GM18519 (cell line): ENCODE measurements at regions not wholly inside any gene's neighbourhood (a gene's known extent, or its start where the extent isn't known, plus 50 kb on each side); places are given as distances from the start of the nearest gene placed in this dataset.

Experiments
- ATAC-seq: cut with Tn5 transposase; IDR thresholded peaks from one replicate; pipeline ENCODE4 v1.9.1; 2021; ENCODE audit warnings: mild to moderate bottlenecking, moderate library complexity; ENCODE audit not compliant: unreplicated experiment, low FRiP score

DNA sequence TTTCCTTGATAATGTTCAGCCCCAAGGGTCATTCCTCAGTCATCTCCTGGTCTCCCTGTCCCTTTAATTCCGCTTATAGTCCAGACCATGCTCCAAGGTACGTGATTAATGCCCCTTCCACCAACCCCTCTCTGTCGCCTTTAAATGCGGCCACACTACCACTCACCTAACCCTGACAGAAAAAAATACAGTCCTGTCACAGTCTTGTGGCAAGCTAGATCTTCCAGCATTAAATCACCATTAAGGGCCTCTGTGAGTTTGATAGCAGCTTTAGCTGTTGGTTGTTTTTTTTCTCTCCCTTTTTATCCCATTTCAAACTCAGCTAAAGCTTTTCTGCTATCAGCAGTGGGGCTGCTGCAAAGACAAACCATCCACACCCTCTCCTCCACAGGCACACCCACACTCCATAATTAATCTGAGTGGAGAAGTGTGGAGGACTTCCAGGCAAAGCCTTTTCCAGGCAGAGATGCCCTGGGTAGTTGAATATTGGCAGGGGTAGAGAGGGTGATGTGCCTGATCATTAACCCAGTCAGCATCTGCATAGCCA, 522.7 kb upstream of the CLINT1 start:
- ATAC-seq: no peak

DNA sequence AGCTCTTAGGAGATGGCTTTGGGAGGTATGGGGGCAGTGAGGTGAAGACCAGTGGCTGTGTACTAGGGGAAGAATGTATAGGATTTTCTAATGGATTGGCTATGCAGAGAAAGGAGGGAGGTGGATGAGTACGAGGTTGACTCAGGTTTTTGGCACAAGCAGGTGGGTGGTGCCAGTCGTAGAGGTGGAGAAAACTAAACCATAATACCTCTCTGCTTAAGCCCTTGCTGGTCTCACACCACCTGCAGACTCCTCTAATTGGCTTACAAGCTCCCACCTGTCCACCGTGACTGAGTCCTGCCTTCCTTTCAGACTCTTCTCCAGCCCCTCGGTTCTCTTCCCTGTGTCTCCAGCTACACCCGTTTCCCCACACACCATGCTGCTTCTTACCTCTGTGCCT, 521.7 kb upstream of the CLINT1 start:
- no peak for ATAC-seq

DNA sequence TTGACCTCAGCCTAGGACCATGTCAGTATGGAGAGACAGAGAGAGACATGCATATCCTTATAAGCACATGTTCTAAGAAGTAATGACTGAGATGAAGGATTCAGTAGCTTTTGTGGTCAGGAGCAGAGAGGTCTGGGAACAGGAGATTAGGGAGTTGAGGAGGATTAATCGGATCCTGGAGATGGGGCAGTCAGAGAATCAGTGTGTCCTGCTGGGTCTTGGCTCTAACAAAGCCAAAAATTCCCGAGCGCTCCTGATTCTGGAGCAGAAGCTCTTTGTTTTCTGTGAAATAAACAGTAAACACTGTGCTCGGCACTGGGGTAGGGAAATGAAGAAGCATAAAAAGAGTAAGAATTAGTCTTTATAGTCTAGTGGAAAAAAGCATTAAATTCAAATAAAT, 520.0 kb upstream of the CLINT1 start:
- no peak for ATAC-seq

DNA sequence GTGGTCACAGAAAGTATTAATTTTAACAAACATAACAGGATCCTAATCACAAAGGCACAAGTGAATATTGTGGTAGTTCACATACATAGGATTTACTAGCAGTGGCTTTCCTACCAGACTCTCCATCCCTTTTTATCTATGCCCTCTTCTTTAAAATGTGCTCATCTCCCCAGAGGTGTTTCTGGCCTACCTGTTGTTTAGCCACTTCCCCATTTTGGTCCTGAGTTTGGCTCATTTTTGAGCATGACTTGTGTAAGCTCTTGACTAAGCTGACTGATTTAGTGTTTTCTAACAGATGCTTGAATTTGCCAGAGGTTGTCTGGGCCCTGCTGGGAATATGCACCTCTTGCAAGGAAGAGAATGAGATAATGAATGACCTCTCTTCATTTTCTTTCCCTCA, 517.7 kb upstream of the CLINT1 start:
- ATAC-seq: no peak

DNA sequence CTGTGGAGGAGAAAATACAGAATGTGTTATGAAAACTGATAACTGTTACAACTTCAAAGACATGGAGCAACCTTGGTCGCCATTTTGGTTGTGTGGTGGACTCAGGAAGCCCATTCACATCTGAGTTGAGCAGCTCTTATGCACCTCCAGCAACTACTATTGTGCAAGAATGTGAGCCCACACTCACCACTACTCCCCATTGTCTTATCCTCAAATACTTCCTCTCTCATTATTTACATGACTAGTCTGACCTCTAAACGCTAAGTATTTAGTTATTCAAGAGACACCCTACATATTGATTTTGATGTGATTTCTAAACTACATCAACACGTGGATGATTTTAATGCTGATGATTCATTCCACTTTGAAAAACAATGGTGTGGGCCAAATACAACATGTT, 516.6 kb upstream of the CLINT1 start:
- ATAC-seq: no peak

DNA sequence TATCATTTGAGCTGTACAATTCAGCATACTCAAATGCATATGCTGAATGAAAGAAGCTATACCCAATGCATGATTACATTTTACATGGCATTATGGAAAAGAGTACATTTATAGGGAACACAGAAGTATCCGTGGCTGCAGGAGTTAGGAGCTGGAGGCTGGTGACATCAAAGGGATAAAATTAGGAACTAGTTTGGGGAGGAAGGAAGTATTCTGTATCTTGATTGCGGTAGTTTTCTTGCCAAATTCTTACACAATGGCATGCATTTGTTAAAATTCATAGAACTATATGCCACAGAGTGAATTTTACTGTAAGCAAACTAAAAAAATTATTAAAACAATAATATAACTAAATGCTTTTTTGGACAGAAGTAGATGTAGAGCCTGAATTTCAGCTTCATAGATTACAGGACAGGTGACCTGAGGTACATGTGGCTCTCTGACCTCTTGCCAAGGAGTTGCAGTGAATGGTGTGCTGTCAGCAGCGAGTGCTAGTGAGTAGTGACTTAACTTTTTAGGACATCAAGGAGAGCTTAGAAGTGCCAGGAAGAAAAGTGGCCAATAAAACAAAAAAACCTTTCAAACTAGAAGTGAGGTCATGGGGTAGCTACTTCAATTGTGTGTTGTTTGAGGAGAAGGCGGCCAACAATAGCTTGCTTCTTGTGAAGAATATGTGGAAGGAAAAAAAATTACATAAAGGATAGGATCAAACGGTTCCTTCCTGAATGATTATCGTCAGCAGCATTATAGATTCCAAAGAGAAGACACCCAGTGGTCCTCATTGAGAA, 514.9 kb upstream of the CLINT1 start:
- no peak for ATAC-seq

DNA sequence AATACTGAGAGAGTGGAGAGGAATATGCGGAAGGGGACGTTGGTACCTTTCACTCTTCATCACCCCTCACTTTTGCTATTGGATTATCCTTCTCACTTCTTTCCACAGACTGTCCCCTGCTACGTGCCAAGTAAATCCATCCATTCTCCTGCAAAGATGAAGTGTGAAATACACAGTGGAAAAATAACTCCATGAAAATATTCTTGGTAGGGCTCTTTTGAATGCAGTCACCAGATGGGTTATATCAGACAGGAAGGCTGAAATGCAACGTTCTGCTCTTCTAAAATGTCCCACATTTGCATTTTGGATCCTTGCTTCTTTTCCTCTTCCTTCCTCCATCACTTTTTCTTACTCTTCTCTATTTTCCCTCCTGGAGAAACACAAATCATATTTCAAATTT, 510.3 kb upstream of the CLINT1 start:
- ATAC-seq: no peak

DNA sequence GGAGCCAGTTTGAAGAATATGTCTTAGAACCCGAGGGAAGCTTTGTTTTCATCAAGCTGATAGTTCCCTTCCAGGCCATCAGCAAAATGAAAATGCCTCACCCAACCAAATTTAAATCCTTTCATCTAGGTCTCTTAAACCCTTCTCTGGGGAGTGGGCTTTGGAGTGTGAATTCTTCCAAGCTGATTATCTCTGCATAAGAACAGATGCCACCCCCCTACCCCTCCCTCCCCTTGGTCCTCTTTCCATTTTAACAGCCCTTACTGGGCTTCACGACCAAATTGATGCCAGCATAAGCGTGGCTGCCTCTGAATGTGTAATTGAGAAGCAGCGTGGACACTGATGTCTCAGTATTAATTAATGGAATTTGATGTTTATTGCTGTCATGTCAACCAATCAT, 509.7 kb upstream of the CLINT1 start:
- no peak for ATAC-seq

DNA sequence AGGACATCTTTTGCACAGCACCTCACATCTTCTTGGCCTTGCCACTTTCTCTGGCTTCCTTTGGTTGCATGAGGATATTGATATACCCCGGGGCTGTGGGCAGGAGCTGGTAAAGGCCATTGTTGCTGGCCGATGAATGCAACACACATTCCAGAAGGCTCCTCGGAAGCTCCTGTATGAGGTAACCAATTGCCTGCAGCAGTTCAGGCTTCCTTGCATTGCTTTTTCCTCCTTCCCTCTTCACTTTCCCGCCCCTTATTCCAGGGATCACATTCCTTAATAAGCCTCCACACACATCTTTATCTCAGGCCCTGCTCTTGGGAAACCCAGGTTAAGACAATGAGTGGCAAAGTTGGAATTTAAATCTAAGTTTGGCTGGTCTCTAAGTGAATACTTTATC, 505.4 kb upstream of the CLINT1 start:
- no peak for ATAC-seq

DNA sequence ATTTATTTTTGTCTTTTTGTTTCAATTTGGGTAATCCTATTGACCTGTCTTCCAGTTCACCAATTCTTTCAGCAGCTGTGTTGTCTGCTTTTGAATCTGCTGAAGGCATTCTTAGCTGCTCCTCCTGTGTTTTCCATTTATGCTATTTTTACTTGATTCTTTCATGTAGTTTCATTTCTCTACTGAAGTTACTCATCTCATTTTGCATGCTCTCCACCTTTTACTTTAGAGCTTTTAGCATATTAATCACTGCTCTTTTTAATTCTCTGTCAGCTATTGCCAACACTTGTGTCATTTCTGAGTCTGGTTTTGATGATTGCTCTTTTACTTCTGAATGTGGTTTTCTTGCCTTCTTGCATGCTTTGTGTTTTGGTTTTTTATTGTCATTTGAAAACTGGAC, 496.0 kb upstream of the CLINT1 start:
- no peak for ATAC-seq

DNA sequence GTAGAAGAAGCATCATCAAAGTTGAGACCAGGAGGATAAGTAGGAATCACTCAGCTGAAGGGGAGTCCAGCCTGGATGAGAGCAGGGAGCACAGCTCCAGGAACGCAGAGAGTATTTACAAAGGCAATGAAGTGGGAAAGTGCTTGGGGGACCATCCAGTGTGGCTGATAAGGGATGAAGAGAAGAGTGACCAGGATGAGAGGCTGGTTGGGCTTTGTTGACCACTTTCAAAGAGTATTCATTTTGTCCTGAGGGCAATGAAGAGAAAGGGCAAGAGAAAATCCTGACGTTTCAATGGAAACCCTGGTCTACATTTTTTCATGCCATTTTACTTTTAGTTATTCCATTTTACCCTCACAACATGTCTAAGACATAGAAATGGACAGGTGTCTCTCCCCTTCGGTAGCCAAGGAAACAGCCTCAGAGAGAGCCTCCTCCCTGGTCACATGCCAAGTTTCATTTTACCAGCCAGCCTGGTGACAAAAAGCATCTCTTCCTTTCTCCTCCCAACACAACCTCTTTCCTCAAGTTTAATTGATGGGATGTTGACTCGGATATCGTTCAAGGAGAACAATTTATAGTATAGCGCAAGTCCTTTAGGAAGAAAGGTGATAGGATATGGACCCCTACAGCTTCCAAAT, 492.7 kb upstream of the CLINT1 start:
- ATAC-seq: no peak

DNA sequence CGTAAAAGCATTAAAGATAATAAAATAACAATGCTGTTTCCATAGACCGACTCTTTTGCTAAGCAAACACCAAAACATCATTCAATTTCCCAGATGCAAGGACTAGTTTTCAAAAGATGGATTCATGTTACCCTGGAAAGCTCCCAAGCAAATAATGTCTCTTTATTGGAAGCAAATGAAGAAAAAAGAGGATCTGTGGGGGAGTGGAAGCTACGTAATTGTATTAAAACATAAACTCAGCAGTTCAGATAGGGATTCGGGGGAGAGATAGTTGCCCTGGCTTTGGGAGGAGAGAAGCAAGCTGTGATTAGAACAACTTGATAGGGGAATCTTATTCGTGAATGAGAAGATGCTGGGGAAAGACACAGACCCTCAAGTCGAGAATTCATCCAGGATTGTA, 491.0 kb upstream of the CLINT1 start:
- ATAC-seq: no peak

DNA sequence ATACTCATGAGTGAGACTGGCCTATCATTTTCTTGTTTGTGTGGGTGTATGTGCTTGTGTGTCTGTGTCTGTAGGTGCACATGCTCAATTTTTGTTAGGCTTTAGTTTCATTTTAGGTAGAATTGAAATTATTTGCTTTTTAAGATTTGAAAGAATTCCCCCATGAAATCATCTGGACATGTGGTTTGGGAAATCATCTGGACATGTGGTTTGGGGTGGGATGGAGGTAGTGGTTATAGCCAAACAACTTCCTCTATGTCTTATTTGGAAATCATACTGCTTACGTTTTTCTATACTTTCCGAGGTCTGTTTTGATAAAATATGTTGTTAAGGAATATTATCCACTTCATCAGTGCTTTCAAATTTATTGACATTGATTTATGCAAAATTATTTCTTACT, 485.4 kb upstream of the CLINT1 start:
- ATAC-seq: no peak

DNA sequence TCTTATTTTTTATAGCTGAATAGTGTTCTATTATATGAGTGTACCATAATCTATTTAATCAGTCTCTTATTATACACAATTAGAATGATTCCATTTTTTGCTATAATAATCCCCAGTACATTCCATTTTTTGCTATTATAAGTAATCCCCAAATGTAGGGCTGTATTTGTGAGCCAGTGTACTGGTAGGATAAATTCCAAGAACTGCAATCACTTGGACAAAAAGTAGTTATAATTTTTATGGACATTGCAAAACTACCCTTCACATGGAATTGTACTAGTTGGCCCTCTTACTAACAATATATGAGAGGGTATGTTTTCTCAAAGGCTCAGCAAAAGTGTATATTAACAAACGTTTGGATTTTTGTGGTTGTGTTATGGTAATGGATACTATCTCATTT, 481.7 kb upstream of the CLINT1 start:
- no peak for ATAC-seq

DNA sequence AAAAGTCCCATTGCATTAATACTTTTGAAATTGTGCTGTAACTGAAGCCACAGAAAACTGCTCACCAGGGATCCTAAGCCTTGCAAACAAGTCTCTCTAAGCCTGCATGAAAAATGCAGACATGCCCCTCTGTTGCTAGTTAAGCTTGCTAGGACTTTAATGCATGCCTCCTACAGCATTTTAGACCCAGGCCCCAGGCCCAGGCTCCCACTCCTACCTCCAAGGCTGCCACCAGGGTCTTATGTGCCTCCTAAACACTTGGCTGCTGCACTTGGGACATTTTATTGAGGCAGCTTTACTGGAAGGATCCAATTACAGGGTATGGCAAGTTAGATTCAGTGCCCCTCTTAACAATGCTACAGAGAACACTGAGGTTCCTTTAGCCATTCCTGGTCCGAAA, 467.3 kb upstream of the CLINT1 start:
- ATAC-seq: no peak

DNA sequence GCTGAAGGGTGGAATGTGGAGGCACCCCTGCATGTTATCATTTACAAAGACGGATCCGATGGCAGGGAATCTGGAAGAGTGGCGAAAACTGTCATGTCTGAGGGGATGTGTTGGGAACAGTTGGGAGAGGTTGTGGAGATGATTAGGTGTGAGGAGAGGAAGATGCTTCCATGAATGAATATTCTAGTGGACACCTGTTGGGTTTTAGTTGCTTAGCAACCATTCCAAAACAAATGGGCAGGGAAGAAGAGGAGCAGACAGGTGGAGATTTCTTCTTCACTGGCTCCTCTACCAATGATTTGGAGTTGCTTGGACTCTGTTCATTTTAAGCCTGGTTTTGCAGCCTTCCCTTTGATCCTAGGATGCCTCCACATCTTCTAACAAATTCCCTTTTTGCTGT, 465.3 kb upstream of the CLINT1 start:
- ATAC-seq: no peak

DNA sequence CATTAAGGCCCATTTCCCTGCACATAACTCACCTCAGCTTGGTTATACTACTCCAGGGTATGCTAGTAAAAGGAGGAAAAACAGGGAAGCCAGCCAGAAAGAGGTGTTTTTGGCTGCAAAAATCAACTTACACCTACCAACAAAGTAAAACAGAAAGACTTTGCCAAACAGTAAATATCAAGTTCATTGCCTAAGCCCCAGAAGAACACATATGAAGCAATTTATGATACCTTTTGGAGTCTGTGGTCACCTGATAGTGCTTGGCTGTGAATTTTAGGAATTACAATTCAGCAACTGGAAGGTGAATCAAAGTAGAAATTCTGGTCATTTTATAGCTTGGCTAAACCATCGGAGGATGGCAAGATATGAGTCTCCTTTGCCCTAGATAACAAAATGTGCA, 463.7 kb upstream of the CLINT1 start:
- no peak for ATAC-seq

DNA sequence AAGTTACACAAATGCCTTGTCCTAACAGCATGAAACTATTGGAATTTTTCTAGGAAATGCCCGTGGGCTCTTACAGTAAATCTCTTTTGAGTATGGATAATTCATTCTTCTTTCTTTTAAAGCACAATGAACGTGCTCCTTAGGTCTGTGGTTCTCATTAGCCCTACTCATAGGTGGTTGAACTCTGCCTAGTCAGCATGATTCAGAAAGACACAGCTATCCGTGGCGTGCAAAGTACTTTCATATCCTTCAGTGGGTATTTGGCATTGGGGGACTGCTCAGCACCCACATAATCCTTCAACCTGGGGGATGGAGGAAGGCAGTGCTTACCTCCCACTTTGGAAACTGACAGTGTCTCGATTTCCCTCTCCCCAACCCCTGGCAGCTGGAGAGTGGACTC, 462.0 kb upstream of the CLINT1 start:
- no peak for ATAC-seq

DNA sequence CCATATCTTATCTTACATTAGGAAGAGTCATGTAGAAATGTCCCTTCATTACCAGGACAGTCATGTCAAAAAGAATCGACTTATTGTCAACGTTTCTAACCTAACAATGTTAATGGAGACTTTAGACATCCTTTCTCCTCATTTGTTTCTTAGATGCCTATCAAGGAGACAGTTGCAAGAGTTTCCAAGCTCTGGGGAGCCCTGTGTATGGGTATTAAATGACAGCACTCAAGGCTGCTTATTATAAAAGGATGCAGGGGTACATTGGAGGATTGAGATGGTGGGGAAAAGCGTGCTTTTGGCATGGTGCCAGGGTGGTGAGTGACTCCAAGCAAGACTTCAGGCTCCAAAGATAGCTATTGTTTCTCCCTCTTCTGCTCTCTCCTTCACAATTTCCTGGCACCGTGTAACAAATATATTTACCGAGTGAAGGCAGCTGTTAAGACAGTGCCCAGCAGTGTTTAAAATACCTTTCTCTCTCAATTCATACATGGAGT, 461.3 kb upstream of the CLINT1 start:
- no peak for ATAC-seq

DNA sequence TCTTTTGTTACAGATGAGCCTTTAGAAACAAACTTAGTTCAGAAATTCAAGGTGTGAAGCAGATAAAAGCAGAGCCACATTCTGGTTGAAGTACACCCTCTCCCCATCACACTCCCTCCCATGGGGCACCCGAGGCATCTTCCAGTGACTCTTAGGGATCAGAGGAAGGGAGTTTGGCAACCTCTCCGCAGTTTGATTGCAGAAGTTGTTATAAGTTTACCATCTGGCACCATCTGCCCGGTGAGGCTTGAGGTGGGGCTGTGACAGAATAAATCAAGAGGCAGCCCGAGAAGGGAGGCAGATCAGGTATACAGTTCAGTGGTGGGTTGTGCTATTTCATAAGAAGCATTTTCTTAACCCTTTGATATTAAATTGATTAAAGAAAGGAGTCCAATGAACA, 458.6 kb upstream of the CLINT1 start:
- no peak for ATAC-seq

DNA sequence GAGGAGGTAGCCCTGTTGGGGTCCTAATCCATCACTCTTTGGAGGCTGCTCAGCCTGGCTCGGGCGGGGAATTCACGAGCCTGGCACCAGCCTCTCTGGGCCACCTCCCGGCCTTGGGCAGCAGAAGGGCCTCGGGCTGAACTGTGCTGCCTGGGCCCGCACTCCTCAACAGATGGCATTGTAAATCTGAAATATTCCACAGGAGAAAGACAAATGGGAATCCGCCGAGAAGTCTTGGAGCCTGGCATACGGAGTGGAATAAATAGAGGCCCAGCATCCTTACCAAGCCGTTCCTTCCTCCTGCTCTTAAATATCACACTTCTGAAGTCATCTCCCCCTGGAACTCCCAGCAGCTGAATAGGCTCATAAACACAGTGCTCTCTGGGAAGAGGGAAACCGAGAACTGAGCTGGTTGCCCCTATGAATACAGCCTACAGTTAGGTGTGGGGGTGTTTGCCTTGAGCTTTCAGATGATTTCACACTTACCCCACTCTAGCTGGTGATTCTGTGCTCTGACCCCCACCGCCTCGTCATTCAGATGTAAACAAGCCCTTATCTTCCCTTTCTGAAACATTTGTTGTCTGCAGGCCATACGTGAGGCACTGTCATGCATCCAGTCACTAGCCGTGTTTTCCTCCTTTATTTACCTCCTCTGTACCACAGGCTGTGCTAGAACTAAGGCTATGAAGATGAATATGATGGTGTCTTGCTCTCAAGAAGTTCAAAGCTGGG, 455.0 kb upstream of the CLINT1 start:
- ATAC-seq: no peak
